Duodenal mucosa (tissue), 2 donors: ENCODE measurements at regions not wholly inside any gene's neighbourhood (a gene's known extent, or its start where the extent isn't known, plus 50 kb on each side); places are given as distances from the start of the nearest gene placed in this dataset.

ENCODE experiments used
- H3K27ac ChIP-seq: one replicate; pipeline ENCODE4 v1.7.0; 2013; ENCODE audit warnings: low read depth, low read length
- H3K27me3 ChIP-seq, 2 donors: one replicate each; pipeline ENCODE4 v1.7.0; 2013; ENCODE audit warnings: low read length in 2 of 2, control low read depth in 1 of 2; ENCODE audit not compliant: insufficient read depth in 2 of 2, control insufficient read depth in 1 of 2
- H3K36me3 ChIP-seq, 2 donors: one replicate each; pipeline ENCODE4 v1.7.0; 2013; ENCODE audit warnings: low read length in 2 of 2, control low read depth in 1 of 2; ENCODE audit not compliant: insufficient read depth in 2 of 2, control insufficient read depth in 1 of 2
- H3K4me1 ChIP-seq, 2 donors: one replicate each; pipeline ENCODE4 v1.7.0; 2013; ENCODE audit warnings: low read length in 2 of 2, control low read depth in 1 of 2; ENCODE audit not compliant: insufficient read depth in 2 of 2, control insufficient read depth in 1 of 2
- H3K4me3 ChIP-seq, 2 donors: one replicate each; pipeline ENCODE4 v1.7.0; 2013; ENCODE audit warnings: low read length in 2 of 2, low read depth in 1 of 2
- H3K9ac ChIP-seq, 2 donors: one replicate each; pipeline ENCODE4 v1.7.0; 2013; ENCODE audit warnings: low read length in 2 of 2, low read depth in 1 of 2
- H3K9me3 ChIP-seq, 2 donors: one replicate each; pipeline ENCODE4 v1.7.0; 2013; ENCODE audit warnings: low read length in 2 of 2, control low read depth in 1 of 2; ENCODE audit not compliant: control insufficient read depth in 1 of 2

DNA sequence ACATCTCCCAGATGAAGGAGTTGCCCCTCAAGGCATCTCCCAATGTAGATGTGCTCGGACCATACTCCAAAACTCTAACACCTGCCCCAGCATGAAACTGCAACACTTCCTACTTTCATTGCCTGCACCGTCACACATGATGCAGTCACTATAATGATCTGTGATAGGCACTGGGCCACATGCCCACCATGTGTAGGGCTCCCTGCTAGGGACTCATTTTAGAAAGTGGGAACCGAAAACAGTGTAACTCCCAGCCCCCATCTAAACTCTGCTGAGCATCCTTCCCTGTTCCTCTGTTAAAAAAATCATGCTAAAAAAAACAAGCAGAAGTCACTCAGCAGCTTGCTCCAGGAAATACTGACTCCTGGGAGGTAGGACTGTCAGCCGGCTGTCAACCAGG is 496.1 kb upstream of the RAB6C start:
- Histone ChIP-seq H3K9ac (no peak overlapping the region), H3K9me3 (no peaks in the 10 kb centered on the region), H3K4me3 (no peak overlapping the region), H3K27ac (no peak overlapping the region), H3K27me3 (no peaks in the 10 kb centered on the region), H3K4me1 (no peaks in the 10 kb centered on the region), H3K36me3 (no peaks in the 10 kb centered on the region)

DNA sequence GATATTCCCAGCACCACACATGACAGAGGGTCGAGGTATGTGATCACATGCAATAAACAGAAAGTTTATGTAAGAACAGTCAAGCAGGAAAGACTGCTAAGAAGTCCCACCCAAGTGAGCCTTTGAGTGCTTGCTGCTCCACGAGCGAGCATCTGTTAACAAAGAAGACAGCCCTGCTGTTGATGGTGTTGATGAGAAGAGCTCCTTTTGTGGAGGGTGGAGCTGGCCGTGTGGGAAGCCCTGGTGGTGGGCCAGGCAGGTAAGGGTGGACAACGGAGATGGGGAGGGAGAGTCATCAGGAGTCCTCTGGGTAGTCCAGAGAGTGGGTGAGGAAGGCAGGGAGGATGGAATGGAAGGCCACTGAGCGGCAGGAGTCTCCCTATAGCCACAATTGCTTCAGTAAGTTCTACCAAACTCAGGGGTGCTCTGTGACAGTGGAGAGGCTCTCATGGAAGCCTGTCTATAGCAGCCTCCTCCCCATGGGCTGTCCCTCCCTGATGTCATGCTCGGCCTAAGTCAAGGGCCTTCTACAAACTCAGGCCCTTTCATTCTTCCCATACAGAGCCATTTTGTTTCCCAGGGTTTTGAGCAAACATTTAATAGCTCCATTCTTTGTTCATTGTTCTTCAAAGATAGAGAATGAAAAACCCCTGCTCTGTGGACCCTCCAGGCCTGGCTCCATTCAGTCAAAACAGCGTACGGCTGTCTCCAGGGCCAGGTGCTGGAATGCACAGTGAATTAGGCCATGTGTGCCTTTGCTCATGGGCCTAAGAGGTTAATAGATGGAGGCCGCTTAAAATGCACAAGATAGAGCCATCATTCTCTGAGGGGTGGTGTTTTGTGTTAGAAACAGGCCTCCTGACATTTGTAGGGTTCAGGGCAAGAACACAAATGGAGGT is 494.2 kb upstream of the RAB6C start:
- Histone ChIP-seq H3K9ac (no peak overlapping the region), H3K27me3 (no peaks in the 10 kb centered on the region), H3K27ac (no peak overlapping the region)

DNA sequence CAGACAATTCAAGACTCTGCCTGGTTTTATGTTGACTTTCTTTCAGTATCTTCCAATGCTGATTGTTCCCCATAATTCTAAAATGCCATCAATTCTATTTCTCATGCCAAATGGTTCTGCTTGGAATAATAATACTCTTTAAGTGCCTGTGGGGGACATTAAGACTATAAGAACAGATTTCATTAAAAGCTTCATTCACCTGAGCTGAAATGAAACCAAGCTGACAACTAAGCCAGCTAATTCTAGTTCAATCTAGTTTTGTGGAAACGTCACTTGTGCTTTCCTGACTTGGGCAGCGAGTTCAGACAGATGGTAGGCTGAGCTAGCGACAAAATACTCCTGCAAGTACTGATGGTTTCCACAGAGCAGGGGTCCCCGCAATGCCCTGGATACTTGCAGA is 491.1 kb upstream of the RAB6C start:
- no peak overlapping the region for H3K4me3 ChIP-seq
- H3K9ac ChIP-seq, result no peak overlapping the region
- no peaks in the 10 kb centered on the region for H3K36me3 ChIP-seq
- no peak overlapping the region for H3K27ac ChIP-seq
- H3K27me3 ChIP-seq, result no peaks in the 10 kb centered on the region
- no peaks in the 10 kb centered on the region for H3K9me3 ChIP-seq
- no peaks in the 10 kb centered on the region for H3K4me1 ChIP-seq

More for the DNA sequence above, 494.2 kb upstream of the RAB6C start:
- H3K9me3 ChIP-seq, result no peaks in the 10 kb centered on the region
- H3K36me3 ChIP-seq, result no peaks in the 10 kb centered on the region
- no peak overlapping the region for H3K4me3 ChIP-seq
- H3K4me1 ChIP-seq, result no peaks in the 10 kb centered on the region

DNA sequence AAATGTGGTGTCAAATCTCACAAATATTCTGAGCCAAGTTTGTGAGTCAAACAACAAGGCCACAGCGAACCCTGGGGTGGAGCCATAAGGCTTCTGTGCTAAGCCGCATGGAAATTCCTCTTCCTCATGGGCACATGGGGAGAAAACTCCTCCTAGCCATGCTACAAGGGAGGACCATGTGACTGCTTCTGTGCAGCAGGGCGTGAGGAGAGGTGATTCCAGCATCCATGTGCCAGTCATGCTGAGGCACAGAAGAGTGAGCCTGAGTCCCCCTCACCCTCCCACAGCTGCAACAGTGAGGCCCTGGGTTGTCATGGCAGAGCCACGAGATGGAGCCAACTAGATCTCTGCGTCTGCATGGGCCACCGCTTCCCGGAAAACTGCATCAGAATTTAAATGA is 488.8 kb upstream of the RAB6C start:
- Histone ChIP-seq H3K27me3 (no peaks in the 10 kb centered on the region), H3K9ac (no peak overlapping the region), H3K27ac (no peak overlapping the region), H3K4me1 (no peaks in the 10 kb centered on the region), H3K4me3 (no peak overlapping the region), H3K9me3 (no peaks in the 10 kb centered on the region), H3K36me3 (no peaks in the 10 kb centered on the region)

DNA sequence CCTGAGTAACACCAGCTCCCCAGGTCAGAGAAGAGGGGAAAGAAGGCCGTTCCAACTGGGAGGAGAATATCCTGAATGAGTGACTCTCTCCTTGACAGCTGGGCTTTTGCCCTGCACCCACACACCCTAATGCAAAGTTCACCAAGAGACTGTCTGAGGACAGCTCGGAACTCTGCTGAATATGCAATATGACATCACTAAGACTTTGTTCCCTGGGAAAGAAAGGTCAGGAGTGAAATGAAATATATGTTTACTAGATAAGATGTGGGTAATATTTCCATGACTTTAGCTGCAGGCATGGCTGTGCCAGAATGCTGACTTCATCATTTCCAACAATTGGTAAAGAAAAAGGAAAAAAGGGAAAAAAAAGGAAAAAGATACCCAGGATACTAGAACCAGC is 488.2 kb upstream of the RAB6C start:
- Histone ChIP-seq H3K27ac (no peak overlapping the region), H3K36me3 (no peaks in the 10 kb centered on the region), H3K9ac (no peak overlapping the region), H3K27me3 (no peaks in the 10 kb centered on the region), H3K4me1 (no peaks in the 10 kb centered on the region), H3K9me3 (no peaks in the 10 kb centered on the region), H3K4me3 (no peak overlapping the region)

DNA sequence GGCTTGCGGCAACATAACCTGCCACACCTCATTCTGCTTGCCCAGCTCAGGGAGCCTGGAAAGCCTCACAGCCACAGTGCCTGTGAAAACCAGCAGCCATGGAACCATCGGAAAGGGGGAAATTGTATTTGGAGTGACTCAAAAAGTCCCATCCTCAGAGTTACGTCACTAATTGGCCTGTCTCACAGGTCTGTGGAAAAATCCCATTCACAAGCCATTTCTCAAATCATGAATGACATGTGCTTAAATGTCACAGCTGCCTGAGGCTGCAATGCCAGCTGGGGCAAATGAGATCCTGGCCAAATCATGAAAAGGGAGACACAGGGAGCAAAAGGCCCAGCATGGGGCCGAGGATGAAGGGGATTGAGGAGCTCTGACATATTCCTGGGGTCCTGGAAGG is 486.9 kb upstream of the RAB6C start:
- no peaks in the 10 kb centered on the region for H3K36me3 ChIP-seq
- H3K4me3 ChIP-seq, result no peak overlapping the region
- no peaks in the 10 kb centered on the region for H3K4me1 ChIP-seq

DNA sequence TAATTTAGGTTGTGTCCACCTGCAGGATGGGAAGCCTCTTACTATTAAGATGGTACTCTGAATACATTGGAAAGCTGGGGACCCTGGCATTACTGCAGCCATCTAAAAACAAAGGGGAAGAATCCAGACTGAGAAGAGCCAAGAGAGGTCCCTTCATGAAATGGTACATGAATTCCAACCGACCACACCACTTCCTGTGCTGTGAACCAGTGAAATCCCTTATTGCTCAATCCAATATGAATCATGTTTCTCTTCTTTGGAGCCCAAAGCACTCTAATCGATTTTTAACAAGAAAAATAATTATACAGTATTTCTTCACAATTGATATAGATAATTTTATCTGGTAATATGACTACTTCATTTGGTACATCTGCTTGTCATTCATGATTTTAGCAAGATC is 479.7 kb upstream of the RAB6C start:
- H3K4me1 ChIP-seq, result no peaks in the 10 kb centered on the region
- H3K9me3 ChIP-seq, result no peaks in the 10 kb centered on the region
- no peak overlapping the region for H3K9ac ChIP-seq
- no peak overlapping the region for H3K27ac ChIP-seq
- no peak overlapping the region for H3K4me3 ChIP-seq
- no peaks in the 10 kb centered on the region for H3K36me3 ChIP-seq
- H3K27me3 ChIP-seq, result no peaks in the 10 kb centered on the region

More for the DNA sequence above, 486.9 kb upstream of the RAB6C start:
- H3K9me3 ChIP-seq, result no peaks in the 10 kb centered on the region
- no peak overlapping the region for H3K9ac ChIP-seq
- H3K27me3 ChIP-seq, result no peaks in the 10 kb centered on the region
- H3K27ac ChIP-seq, result no peak overlapping the region

DNA sequence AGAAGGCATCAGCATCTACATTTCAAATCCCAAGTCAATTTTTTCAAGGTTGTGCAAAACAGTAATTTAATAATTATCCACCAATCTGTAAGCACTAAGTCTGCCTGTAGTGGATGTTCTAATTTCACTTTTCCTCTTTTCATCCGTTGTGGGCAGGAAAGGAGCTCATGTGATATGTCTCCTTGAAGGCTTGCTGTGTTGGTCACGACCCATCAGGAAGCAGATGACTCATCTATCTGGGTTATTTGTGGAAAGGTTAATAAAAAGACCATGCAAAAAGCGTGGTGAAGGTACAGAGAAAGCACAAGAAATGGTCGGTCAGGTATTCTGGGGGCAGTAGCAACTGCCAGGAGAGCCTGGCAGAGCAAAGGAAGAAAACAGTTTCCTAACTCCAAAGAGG is 476.7 kb upstream of the RAB6C start:
- H3K27me3 ChIP-seq, result no peaks in the 10 kb centered on the region
- H3K9me3 ChIP-seq, result no peaks in the 10 kb centered on the region
- no peaks in the 10 kb centered on the region for H3K36me3 ChIP-seq
- H3K27ac ChIP-seq, result no peak overlapping the region
- no peak overlapping the region for H3K9ac ChIP-seq
- H3K4me3 ChIP-seq, result no peak overlapping the region
- H3K4me1 ChIP-seq, result no peaks in the 10 kb centered on the region

DNA sequence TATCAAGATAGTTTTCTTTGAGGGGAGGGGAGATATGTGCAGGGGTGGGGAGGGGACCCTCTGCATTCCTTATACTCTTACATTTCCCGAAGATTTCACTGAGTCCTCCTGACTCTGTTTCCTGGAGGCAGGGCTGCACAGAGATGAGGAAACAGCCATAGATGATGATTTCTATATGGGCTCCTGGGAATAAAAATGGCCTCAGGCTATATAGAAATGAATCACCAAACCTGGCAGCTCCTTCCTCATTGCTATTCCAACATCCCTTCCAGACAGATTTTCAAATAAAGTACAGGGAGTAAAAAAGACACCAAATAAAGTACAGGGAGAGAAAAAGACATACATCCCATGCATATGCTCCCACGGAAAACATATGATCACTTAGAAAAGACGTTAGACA is 474.8 kb upstream of the RAB6C start:
- Histone ChIP-seq H3K4me1 (no peaks in the 10 kb centered on the region), H3K36me3 (no peaks in the 10 kb centered on the region), H3K9me3 (no peaks in the 10 kb centered on the region), H3K27ac (no peak overlapping the region), H3K4me3 (no peak overlapping the region), H3K27me3 (no peaks in the 10 kb centered on the region), H3K9ac (no peak overlapping the region)

DNA sequence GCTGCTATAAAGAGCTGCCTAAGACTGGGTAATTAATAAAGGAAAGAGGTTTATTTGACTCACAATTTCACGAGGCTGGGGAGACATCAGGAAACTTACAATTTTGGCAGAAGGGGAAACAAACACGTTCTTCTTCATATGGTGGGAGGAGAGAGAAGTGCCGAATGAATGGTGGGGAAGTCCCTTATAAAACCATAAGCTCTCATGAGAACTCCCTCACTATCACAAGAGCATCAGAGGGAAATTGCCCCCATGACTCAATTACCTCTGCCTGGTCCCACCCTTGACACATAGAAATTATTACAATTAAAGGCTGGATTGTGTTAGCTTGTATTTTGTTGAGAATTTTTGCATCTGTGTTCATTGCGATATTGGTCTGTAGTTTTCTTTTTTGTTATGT is 460.5 kb upstream of the RAB6C start:
- H3K9me3 ChIP-seq, result peaks cover 2 to 4% of the 10 kb centered on the region in 2 donors
- H3K4me1 ChIP-seq, result no peaks in the 10 kb centered on the region
- H3K4me3 ChIP-seq, result no peak overlapping the region
- H3K27me3 ChIP-seq, result no peaks in the 10 kb centered on the region
- no peak overlapping the region for H3K27ac ChIP-seq
- H3K36me3 ChIP-seq, result no peaks in the 10 kb centered on the region
- H3K9ac ChIP-seq, result no peak overlapping the region
